ENCODE measurements at regions not wholly inside any gene's neighbourhood (a gene's known extent, or its start where the extent isn't known, plus 50 kb on each side); places are given as distances from the start of the nearest gene placed in this dataset.
"Not testable (repeated sequence)": the region's sequence is repeated elsewhere in the genome, so short reads cannot be mapped to it uniquely, and the experiment has no call there.

- no peaks in the 10 kb centered on the region for H3K4me1 ChIP-seq
- TF ChIP-seq, protein P1, sequence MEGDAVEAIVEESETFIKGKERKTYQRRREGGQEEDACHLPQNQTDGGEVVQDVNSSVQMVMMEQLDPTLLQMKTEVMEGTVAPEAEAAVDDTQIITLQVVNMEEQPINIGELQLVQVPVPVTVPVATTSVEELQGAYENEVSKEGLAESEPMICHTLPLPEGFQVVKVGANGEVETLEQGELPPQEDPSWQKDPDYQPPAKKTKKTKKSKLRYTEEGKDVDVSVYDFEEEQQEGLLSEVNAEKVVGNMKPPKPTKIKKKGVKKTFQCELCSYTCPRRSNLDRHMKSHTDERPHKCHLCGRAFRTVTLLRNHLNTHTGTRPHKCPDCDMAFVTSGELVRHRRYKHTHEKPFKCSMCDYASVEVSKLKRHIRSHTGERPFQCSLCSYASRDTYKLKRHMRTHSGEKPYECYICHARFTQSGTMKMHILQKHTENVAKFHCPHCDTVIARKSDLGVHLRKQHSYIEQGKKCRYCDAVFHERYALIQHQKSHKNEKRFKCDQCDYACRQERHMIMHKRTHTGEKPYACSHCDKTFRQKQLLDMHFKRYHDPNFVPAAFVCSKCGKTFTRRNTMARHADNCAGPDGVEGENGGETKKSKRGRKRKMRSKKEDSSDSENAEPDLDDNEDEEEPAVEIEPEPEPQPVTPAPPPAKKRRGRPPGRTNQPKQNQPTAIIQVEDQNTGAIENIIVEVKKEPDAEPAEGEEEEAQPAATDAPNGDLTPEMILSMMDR (IDR thresholded peaks at IDR 0.05) = no peak
- no peaks in the 10 kb centered on the region for H3K36me3 ChIP-seq
- no peaks in the 10 kb centered on the region for H3K9me3 ChIP-seq
- no peak for DNase-seq
- no peak overlapping the region for H3K4me3 ChIP-seq
- H3K27ac ChIP-seq = no peak overlapping the region
- H3K27me3 ChIP-seq (ENCODE audit: low read depth) = no peaks in the 10 kb centered on the region
- intact Hi-C loops (cut with DNase I) = no loop called here
- ATAC-seq = no peak
Observed at GRCh38 chr5:34459908-34460307, 196.2 kb upstream of the RAI14 start.

DNA sequence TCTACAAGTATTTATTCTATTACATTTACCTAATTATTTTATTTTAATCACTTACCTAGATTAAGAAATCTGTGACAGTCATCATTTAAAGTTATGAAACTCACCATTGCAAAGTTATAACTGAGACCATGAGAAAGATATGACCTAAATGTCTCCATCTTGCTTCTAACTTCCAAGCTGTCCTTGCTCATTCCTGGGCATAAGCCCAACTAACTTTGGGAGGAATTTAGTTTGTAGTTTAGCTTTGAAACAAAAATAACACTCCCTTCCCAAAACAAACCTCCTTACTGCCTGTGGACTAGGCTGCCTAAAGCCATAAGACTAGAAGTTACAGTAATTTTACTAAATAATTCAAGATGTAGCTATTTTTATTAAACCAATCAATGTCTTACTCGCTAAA, 195.6 kb upstream of the RAI14 start:
- no peaks in the 10 kb centered on the region for H3K9me3 ChIP-seq
- H3K4me3 ChIP-seq = no peak overlapping the region
- no peaks in the 10 kb centered on the region for H3K27me3 ChIP-seq (ENCODE audit: low read depth)
- H3K36me3 ChIP-seq = no peaks in the 10 kb centered on the region
- H3K27ac ChIP-seq = no peak overlapping the region
- H3K4me1 ChIP-seq = no peaks in the 10 kb centered on the region
- ATAC-seq (no peak), DNase-seq (no peak)
- intact Hi-C loops (cut with DNase I) = no loop called here
- TF ChIP-seq, protein P1 (IDR thresholded peaks at IDR 0.05) = no peak

DNA sequence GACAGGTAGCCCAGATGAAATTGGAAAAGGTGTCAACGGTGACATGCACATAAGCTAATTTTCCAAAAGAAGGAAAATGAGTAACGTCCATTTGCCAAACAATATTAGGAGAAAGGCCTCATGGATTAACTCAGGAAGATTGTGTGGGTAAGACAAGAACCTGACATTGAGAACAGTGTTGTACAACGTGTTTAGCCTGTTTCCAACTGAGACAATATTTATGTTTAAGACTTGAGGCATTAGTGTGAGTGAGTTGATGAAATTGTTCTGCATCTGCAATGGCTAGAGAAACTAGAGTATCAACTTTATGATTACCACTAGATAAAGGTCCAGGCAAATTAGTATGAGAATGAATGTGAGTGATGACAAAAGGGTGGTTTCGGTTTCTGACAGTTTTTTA, 191.3 kb upstream of the RAI14 start:
- DNase-seq = no peak
- H3K4me1 ChIP-seq = no peaks in the 10 kb centered on the region
- H3K36me3 ChIP-seq = no peaks in the 10 kb centered on the region
- intact Hi-C loops (cut with DNase I) = no loop called here
- H3K9me3 ChIP-seq = no peaks in the 10 kb centered on the region
- TF ChIP-seq, protein P1 (IDR thresholded peaks at IDR 0.05) = no peak
- no peak overlapping the region for H3K4me3 ChIP-seq
- H3K27me3 ChIP-seq (ENCODE audit: low read depth) = no peaks in the 10 kb centered on the region
- no peak overlapping the region for H3K27ac ChIP-seq
- no peak for ATAC-seq

DNA sequence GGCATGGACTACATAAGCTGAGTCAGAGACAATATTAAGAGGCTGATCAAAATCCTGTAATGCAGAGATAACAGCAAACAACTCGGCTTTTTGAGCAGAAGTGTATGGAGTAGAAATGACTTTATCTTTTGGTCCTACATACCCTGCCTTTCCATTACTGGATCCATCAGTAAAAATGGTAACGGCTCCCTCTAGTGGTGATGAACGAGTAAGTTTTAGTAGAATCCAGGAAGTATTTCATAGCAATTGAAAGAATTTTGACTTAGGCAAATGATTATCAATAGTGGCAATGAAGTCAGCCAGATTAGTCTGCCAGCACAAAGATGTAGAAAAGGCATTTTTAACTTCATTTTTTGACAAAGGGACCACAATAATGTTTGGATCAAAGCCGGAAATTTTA, 190.8 kb upstream of the RAI14 start:
- ATAC-seq; H3K27ac ChIP-seq; H3K4me1 ChIP-seq; H3K9me3 ChIP-seq; H3K27me3 ChIP-seq (ENCODE audit: low read depth); DNase-seq; H3K4me3 ChIP-seq; intact Hi-C loops (cut with DNase I); H3K36me3 ChIP-seq: not testable (repeated sequence)
- TF ChIP-seq, protein P1 (IDR thresholded peaks at IDR 0.05) = peak; percentile 38

DNA sequence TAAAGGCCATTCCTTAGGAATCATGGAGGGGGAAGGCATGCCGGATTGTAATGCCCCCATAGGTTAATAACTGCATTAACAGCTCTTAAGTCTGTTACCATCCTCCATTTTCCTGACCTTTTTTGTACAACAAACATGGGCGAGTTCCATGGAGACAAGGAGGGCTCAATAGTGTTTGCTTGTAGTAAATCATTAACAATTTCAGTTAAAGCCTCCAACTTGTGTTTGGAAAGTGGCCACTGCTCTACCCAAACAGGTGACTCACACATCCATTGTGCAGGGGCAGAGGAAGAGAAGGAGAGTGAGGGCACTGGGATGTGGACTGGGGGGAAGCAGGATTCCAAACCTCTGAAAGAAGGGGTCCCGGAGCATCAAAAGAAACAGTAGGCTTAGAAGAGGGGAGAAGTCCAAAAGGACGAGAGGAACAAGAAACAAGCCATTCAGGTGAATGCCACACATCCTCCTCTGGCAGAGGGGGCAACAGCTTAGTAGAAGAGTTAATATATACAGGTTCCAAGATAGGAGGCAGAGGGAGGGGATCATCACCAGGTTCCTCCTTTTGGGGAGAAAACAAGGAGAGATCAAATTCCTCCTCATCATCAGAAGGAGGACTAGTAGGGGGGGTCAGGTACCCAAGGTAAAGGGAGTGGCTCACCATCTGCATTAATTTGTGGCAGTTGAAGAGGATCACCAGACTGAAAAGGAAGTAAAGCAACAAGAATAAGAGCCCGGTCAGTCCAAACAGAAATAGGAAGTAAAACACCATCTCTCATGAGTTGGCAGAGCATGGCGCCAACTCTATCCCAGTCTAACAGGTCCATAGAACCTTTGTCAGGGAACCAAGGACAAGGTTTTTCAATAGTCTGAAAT, 189.4 kb upstream of the RAI14 start:
- H3K9me3 ChIP-seq; H3K4me3 ChIP-seq; intact Hi-C loops (cut with DNase I); DNase-seq; H3K4me1 ChIP-seq; H3K27me3 ChIP-seq (ENCODE audit: low read depth); H3K36me3 ChIP-seq: not testable (repeated sequence)
- H3K27ac ChIP-seq = peak overlapping the region; percentile 36
- ATAC-seq = peak; percentile 42 to 82

- Histone ChIP-seq H3K27ac (no peak overlapping the region), H3K36me3 (no peaks in the 10 kb centered on the region), H3K27me3 (ENCODE audit: low read depth) (no peaks in the 10 kb centered on the region), H3K9me3 (no peaks in the 10 kb centered on the region), H3K4me3 (no peak overlapping the region), H3K4me1 (no peaks in the 10 kb centered on the region)
- peak in 1 of 2 donors; percentile 42 for ATAC-seq
- intact Hi-C loops (cut with DNase I) = no loop called here
- TF ChIP-seq, protein P1 (IDR thresholded peaks at IDR 0.05) = no peak
- no peak for DNase-seq
Observed at GRCh38 chr5:34467436-34467835, 188.7 kb upstream of the RAI14 start.

DNA sequence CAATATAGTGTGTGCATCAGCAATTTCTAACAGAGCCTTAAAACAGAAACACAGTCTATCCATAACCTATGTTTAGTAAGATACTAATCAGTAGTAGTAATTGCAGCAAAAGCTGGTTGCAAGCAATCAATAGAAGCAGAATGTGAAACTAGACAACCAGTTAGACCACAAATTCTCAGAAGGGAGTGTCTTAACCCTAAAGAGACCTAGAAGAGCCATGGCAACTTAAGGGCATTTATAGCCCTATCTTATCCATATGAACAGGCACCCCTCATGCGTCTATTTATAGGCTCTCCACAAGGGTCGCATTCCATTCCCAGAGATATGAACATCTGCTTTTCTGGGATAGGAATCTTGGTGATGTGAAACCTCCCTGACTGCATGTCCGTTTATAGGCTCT, 188.1 kb upstream of the RAI14 start:
- H3K36me3 ChIP-seq; ATAC-seq; H3K27me3 ChIP-seq (ENCODE audit: low read depth); H3K4me1 ChIP-seq; H3K9me3 ChIP-seq; H3K4me3 ChIP-seq; intact Hi-C loops (cut with DNase I); DNase-seq; H3K27ac ChIP-seq: not testable (repeated sequence)
